Panc1 (cell line): ENCODE measurements at regions not wholly inside any gene's neighbourhood (a gene's known extent, or its start where the extent isn't known, plus 50 kb on each side); places are given as distances from the start of the nearest gene placed in this dataset.

ENCODE experiments used
- ATAC-seq: fragments of 200-7000 bp; cut with Tn5 transposase; 2 replicates; pipeline ENCODE4 v1.9.1; 2020; ENCODE audit warnings: mild to moderate bottlenecking, moderate library complexity
- BruUV-seq: library from RNA; stranded (reverse); fragments of 400-500 nt; replicated peaks from 2 replicates; lab custom pipeline; 2021; lab: Mats Ljungman, UMichigan
- CTCF ChIA-PET: fragments of 300-600 bp; sonication (Branson Sonifier 250); formaldehyde crosslinking; loops from one replicate; lab custom pipeline; 2022; ENCODE audit warnings: antibody characterized with exemption; lab: Charles Lee
- POLR2A ChIA-PET: fragments of 300-600 bp; sonication (Branson Sonifier 250); formaldehyde crosslinking; loops from one replicate; lab custom pipeline; 2022; ENCODE audit warnings: antibody characterized with exemption; lab: Charles Lee
- DNase-seq: peaks from one replicate; pipeline ENCODE4 v3.0.0-alpha.2; 2010; ENCODE audit warnings: low read depth, low spot score
- H3K27ac ChIP-seq: 2 replicates; pipeline ENCODE4 v1.5.1; 2011; ENCODE audit warnings: mild to moderate bottlenecking, low read length, inconsistent platforms
- H3K27me3 ChIP-seq: fragments of 200-500 bp; sonication (Bioruptor generic); 2 replicates; pipeline ENCODE4 v1.6.0; 2014; ENCODE audit warnings: low read length, inconsistent platforms; ENCODE audit not compliant: control insufficient read depth, insufficient read depth
- H3K36me3 ChIP-seq: fragments of 200-500 bp; sonication (Bioruptor generic); 2 replicates; pipeline ENCODE4 v1.5.1; 2014; ENCODE audit warnings: inconsistent platforms, mild to moderate bottlenecking, low read length, moderate library complexity; ENCODE audit not compliant: control insufficient read depth, insufficient read depth
- H3K4me1 ChIP-seq: 2 replicates; pipeline ENCODE4 v1.5.1; 2011; ENCODE audit warnings: inconsistent platforms, mild to moderate bottlenecking, low read length, moderate library complexity; ENCODE audit not compliant: control insufficient read depth, insufficient read depth
- H3K4me3 ChIP-seq, 2 experiments: 2 replicates each; pipeline ENCODE4 v1.5.1; 2011 to 2012; ENCODE audit warnings: low read depth in 2 of 2, low read length in 2 of 2, mild to moderate bottlenecking in 2 of 2, inconsistent platforms in 1 of 2, moderate library complexity in 1 of 2
- H3K9me3 ChIP-seq: fragments of 200-500 bp; sonication (Bioruptor generic); 2 replicates; pipeline ENCODE4 v1.5.1; 2014; ENCODE audit warnings: low read depth, mild to moderate bottlenecking, inconsistent platforms, low read length, moderate library complexity; ENCODE audit not compliant: control insufficient read depth, insufficient read depth
- POLR2AphosphoS5 ChIP-seq: IDR thresholded peaks from 2 replicates; pipeline ENCODE4 v1.6.1; 2012; ENCODE audit warnings: mild to moderate bottlenecking, low read depth, low read length, moderate library complexity
- SIN3A ChIP-seq: IDR thresholded peaks from 2 replicates; pipeline ENCODE4 v1.6.1; 2012; ENCODE audit warnings: low read depth, mild to moderate bottlenecking, low read length, moderate library complexity, borderline replicate concordance; ENCODE audit not compliant: insufficient read depth
- TCF7L2 ChIP-seq: IDR thresholded peaks from 2 replicates; pipeline ENCODE4 v1.6.1; 2011; ENCODE audit warnings: mild to moderate bottlenecking, low read depth, low read length, inconsistent platforms
- in situ Hi-C: cut with HindIII; loops from 2 replicates; pipeline ENCODE4 v1.10.0; 2016; ENCODE audit warnings: low sequenced_read_pairs, low pct_unique_long_range_greater_than_20kb
- intact Hi-C: fragments of 100-400 bp; cut with micrococcal nuclease; formaldehyde crosslinking; loops from one replicate; pipeline ENCODE4 v1.10.0; 2022; ENCODE audit not compliant: unreplicated experiment
- TF ChIP-seq, protein P1 (sequence below), 2 experiments: IDR thresholded peaks; 2 replicates each; pipeline ENCODE4 v1.6.1; 2011 to 2012; ENCODE audit warnings: low read depth in 2 of 2, control low read depth in 1 of 2, low read length in 1 of 2, mild to moderate bottlenecking in 1 of 2, moderate library complexity in 1 of 2; ENCODE audit not compliant: insufficient read depth in 1 of 2
- TF ChIP-seq, protein P2 (sequence below): fragments of 450-650 bp; IDR thresholded peaks from 2 replicates; pipeline ENCODE4 v1.5.1; 2017; ENCODE audit warnings: mild to moderate bottlenecking

DNA sequence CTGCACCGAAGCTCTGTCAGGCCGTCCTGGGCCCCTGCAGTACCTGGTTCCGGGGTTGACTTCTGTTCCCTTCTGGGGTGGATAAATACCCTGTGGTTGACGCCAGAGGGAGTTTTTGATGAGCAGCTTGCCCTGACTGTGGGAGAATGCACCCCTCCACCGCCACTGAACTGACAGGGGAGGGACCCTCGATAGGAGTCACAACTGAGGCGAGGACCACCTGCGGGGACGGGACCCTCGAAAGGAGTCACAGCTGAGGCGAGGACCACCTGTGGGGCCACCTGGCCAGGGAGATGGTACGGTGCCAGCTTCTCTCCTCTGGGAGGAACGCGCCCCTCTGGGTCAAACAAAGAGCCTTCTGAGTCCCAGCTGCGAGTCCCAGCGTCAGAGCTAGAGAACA is 100.1 kb upstream of the FRMD1 start:
- in situ Hi-C loops, result no loop called here
- Histone ChIP-seq H3K27ac (no peak overlapping the region), H3K36me3 (no peaks in the 10 kb centered on the region), H3K4me3 (no peak overlapping the region), H3K9me3 (no peaks in the 10 kb centered on the region), H3K4me1 (no peaks in the 10 kb centered on the region), H3K27me3 (peaks cover 2% of the 10 kb centered on the region; the same call in 1 of the 2 replicates)
- CTCF ChIA-PET, result no interaction called here
- BruUV-seq, result no TSS peak
- POLR2A ChIA-PET, result interaction anchor here (0.5 kb wide), 1 partner anchor 10 kb away, joined by 3 read pairs; no protein-coding TSS in a partner anchor
- DNase-seq, result no peak
- no peak for TF ChIP-seq TCF7L2
- TF ChIP-seq POLR2AphosphoS5, result no peak
- no peak for TF ChIP-seq SIN3A
- TF ChIP-seq, protein P1, sequence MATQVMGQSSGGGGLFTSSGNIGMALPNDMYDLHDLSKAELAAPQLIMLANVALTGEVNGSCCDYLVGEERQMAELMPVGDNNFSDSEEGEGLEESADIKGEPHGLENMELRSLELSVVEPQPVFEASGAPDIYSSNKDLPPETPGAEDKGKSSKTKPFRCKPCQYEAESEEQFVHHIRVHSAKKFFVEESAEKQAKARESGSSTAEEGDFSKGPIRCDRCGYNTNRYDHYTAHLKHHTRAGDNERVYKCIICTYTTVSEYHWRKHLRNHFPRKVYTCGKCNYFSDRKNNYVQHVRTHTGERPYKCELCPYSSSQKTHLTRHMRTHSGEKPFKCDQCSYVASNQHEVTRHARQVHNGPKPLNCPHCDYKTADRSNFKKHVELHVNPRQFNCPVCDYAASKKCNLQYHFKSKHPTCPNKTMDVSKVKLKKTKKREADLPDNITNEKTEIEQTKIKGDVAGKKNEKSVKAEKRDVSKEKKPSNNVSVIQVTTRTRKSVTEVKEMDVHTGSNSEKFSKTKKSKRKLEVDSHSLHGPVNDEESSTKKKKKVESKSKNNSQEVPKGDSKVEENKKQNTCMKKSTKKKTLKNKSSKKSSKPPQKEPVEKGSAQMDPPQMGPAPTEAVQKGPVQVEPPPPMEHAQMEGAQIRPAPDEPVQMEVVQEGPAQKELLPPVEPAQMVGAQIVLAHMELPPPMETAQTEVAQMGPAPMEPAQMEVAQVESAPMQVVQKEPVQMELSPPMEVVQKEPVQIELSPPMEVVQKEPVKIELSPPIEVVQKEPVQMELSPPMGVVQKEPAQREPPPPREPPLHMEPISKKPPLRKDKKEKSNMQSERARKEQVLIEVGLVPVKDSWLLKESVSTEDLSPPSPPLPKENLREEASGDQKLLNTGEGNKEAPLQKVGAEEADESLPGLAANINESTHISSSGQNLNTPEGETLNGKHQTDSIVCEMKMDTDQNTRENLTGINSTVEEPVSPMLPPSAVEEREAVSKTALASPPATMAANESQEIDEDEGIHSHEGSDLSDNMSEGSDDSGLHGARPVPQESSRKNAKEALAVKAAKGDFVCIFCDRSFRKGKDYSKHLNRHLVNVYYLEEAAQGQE (IDR thresholded peaks at IDR 0.05; ENCODE audit: insufficient read depth in 1 of 2, low read depth in 2 of 2, low read length in 1 of 2), result no peak
- TF ChIP-seq, protein P2, sequence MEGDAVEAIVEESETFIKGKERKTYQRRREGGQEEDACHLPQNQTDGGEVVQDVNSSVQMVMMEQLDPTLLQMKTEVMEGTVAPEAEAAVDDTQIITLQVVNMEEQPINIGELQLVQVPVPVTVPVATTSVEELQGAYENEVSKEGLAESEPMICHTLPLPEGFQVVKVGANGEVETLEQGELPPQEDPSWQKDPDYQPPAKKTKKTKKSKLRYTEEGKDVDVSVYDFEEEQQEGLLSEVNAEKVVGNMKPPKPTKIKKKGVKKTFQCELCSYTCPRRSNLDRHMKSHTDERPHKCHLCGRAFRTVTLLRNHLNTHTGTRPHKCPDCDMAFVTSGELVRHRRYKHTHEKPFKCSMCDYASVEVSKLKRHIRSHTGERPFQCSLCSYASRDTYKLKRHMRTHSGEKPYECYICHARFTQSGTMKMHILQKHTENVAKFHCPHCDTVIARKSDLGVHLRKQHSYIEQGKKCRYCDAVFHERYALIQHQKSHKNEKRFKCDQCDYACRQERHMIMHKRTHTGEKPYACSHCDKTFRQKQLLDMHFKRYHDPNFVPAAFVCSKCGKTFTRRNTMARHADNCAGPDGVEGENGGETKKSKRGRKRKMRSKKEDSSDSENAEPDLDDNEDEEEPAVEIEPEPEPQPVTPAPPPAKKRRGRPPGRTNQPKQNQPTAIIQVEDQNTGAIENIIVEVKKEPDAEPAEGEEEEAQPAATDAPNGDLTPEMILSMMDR, result no peak
- intact Hi-C loops, result no loop called here
- peak; percentile 33; the same call in 1 of the 2 replicates for ATAC-seq

- no peak for ATAC-seq
- H3K36me3 ChIP-seq, result no peaks in the 10 kb centered on the region
- BruUV-seq, result no TSS peak
- DNase-seq, result no peak
- in situ Hi-C loops, result no loop called here
- ChIA-PET CTCF (no interaction called here), POLR2A (interaction anchor here (0.7 kb wide), 1 partner anchor 1756 kb away, joined by 4 read pairs; no protein-coding TSS in a partner anchor)
- no peak overlapping the region for H3K27ac ChIP-seq
- intact Hi-C loops, result no loop called here
- no peaks in the 10 kb centered on the region for H3K4me1 ChIP-seq
- H3K4me3 ChIP-seq, result no peak overlapping the region
- TF ChIP-seq, protein P1 (IDR thresholded peaks at IDR 0.05; ENCODE audit: insufficient read depth in 1 of 2, low read depth in 2 of 2, low read length in 1 of 2), result no peak
- TF ChIP-seq TCF7L2 (no peak), POLR2AphosphoS5 (no peak), SIN3A (no peak)
- TF ChIP-seq, protein P2, result no peak
- no peaks in the 10 kb centered on the region for H3K9me3 ChIP-seq
- H3K27me3 ChIP-seq, result peaks cover 2% of the 10 kb centered on the region; the same call in 1 of the 2 replicates
Measured at GRCh38 chr6:168177103-168177891, 98.3 kb upstream of the FRMD1 start.
